ENCODE measurements at regions not wholly inside any gene's neighbourhood (a gene's known extent, or its start where the extent isn't known, plus 50 kb on each side); places are given as distances from the start of the nearest gene placed in this dataset.
A peak's percentile ranks its signal among the peaks of the same experiment; 100 is the strongest.
"Not testable (repeated sequence)": the region's sequence is repeated elsewhere in the genome, so short reads cannot be mapped to it uniquely, and the experiment has no call there.

- no peak for DNase-seq
Observed at GRCh38 chr1:88523854-88524528, 160.1 kb upstream of the PKN2 start.

GRCh38 chr1:88526456-88526855 lies 157.6 kb upstream of the PKN2 start:
- no peak for DNase-seq

- DNase-seq: no peak
Observed at GRCh38 chr1:88528792-88529191, 155.3 kb upstream of the PKN2 start.

GRCh38 chr1:88529581-88529980 lies 154.5 kb upstream of the PKN2 start:
- no peak for DNase-seq

- no peak for DNase-seq
Observed at GRCh38 chr1:88530246-88530645, 153.8 kb upstream of the PKN2 start.

- no peak for DNase-seq
Observed at GRCh38 chr1:88537787-88538186, 146.3 kb upstream of the PKN2 start.

GRCh38 chr1:88538222-88538899 lies 145.7 kb upstream of the PKN2 start:
- DNase-seq: no peak

- no peak for DNase-seq
Observed at GRCh38 chr1:88540255-88540654, 143.8 kb upstream of the PKN2 start.

GRCh38 chr1:88541596-88541995 lies 142.5 kb upstream of the PKN2 start:
- no peak for DNase-seq

- no peak for DNase-seq
Observed at GRCh38 chr1:88544195-88544594, 139.9 kb upstream of the PKN2 start.

GRCh38 chr1:88549536-88549935 lies 134.5 kb upstream of the PKN2 start:
- no peak for DNase-seq

GRCh38 chr1:88552226-88552625 lies 131.8 kb upstream of the PKN2 start:
- no peak for DNase-seq

- no peak for DNase-seq
Observed at GRCh38 chr1:88557014-88557413, 127.1 kb upstream of the PKN2 start.

GRCh38 chr1:88560621-88561020 lies 123.5 kb upstream of the PKN2 start:
- no peak for DNase-seq

- no peak for DNase-seq
Observed at GRCh38 chr1:88562991-88563390, 121.1 kb upstream of the PKN2 start.

GRCh38 chr1:88566615-88567387 lies 117.3 kb upstream of the PKN2 start:
- no peak for DNase-seq

- no peak for DNase-seq
Observed at GRCh38 chr1:88571506-88571905, 112.6 kb upstream of the PKN2 start.

- no peak for DNase-seq
Observed at GRCh38 chr1:88579598-88579997, 104.5 kb upstream of the PKN2 start.

- no peak for DNase-seq
Observed at GRCh38 chr1:88581703-88582102, 102.4 kb upstream of the PKN2 start.

- DNase-seq: no peak
Observed at GRCh38 chr1:88593358-88593757, 90.7 kb upstream of the PKN2 start.

GRCh38 chr1:88595355-88596002 lies 88.6 kb upstream of the PKN2 start:
- no peak for DNase-seq

GRCh38 chr1:88597973-88598372 lies 86.1 kb upstream of the PKN2 start:
- not testable (repeated sequence) for DNase-seq

- DNase-seq: peak; percentile 10
Observed at GRCh38 chr1:88608139-88608943, 75.7 kb upstream of the PKN2 start.

Measured in NCI-H2227 treated with DMSO at 0.1 percent for 48 hours (cell line).